Mammary epithelial cell (primary cell): ENCODE measurements at regions not wholly inside any gene's neighbourhood (a gene's known extent, or its start where the extent isn't known, plus 50 kb on each side); places are given as distances from the start of the nearest gene placed in this dataset.

Experiments used
- EZH2 ChIP-seq: IDR thresholded peaks from 2 replicates; pipeline ENCODE4 v1.6.1; 2012; ENCODE audit warnings: low read length, inconsistent platforms, borderline replicate concordance
- TF ChIP-seq, protein P1 (sequence below), 2 donors: IDR thresholded peaks in 1 of 2; conservative IDR thresholded peaks in 1 of 2; 2 replicates each; pipeline ENCODE4 v1.5.1; 2011 to 2012; ENCODE audit warnings: inconsistent platforms in 2 of 2, low read length in 2 of 2, mild to moderate bottlenecking in 2 of 2, control low read depth in 1 of 2, low read depth in 1 of 2; ENCODE audit not compliant: insufficient read depth in 1 of 2; ENCODE audit errors: extremely low read depth in 1 of 2

DNA sequence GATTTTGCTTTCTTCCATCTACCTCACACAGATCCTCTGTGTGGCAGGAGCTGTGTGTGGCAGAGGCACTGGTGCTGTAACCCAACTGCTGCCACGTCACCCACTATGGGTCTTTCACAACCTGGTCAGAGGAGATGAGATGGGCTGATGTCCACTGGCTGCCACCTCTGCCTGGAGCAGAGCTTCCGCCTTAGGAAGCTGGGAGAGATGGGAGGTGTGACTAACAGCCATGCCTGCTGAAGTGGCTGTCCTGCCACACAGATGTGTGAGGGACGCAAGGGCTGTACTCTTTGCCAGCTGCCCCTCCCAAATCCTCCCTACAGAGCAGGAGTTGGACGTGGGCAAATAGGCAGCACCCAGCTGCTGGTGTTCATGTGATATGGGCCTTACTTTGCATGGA, 329.5 kb downstream of the GABRB3 start:
- TF ChIP-seq, protein P1, sequence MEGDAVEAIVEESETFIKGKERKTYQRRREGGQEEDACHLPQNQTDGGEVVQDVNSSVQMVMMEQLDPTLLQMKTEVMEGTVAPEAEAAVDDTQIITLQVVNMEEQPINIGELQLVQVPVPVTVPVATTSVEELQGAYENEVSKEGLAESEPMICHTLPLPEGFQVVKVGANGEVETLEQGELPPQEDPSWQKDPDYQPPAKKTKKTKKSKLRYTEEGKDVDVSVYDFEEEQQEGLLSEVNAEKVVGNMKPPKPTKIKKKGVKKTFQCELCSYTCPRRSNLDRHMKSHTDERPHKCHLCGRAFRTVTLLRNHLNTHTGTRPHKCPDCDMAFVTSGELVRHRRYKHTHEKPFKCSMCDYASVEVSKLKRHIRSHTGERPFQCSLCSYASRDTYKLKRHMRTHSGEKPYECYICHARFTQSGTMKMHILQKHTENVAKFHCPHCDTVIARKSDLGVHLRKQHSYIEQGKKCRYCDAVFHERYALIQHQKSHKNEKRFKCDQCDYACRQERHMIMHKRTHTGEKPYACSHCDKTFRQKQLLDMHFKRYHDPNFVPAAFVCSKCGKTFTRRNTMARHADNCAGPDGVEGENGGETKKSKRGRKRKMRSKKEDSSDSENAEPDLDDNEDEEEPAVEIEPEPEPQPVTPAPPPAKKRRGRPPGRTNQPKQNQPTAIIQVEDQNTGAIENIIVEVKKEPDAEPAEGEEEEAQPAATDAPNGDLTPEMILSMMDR (conservative IDR thresholded peaks at IDR 0.05 in 1 of 2, IDR thresholded peaks at IDR 0.05 in 1 of 2; ENCODE audit: extremely low read depth in 1 of 2, insufficient read depth in 1 of 2, low read depth in 1 of 2, low read length in 2 of 2) = no peak
- TF ChIP-seq EZH2 = no peak
